KMS-11 (cell line): ENCODE measurements at regions not wholly inside any gene's neighbourhood (a gene's known extent, or its start where the extent isn't known, plus 50 kb on each side); places are given as distances from the start of the nearest gene placed in this dataset.
"Not testable (repeated sequence)": the region's sequence is repeated elsewhere in the genome, so short reads cannot be mapped to it uniquely, and the experiment has no call there.

Source experiments
- H2AFZ ChIP-seq: fragments of 200-600 bp; sonication (generic); 2 replicates; pipeline ENCODE4 v1.6.1; 2016; ENCODE audit warnings: antibody characterized with exemption, mixed run types, low read depth
- H3K27ac ChIP-seq: fragments of 200-600 bp; sonication (generic); 2 replicates; pipeline ENCODE4 v1.6.1; 2016; ENCODE audit warnings: mild to moderate bottlenecking, mixed run types
- H3K27me3 ChIP-seq: fragments of 200-600 bp; sonication (generic); 2 replicates; pipeline ENCODE4 v1.6.1; 2017; ENCODE audit warnings: mild to moderate bottlenecking, low read depth, mixed run types, moderate library complexity; ENCODE audit not compliant: insufficient read depth
- H3K36me3 ChIP-seq: fragments of 200-600 bp; sonication (generic); 2 replicates; pipeline ENCODE4 v1.6.1; 2017; ENCODE audit warnings: mild to moderate bottlenecking, mixed run types; ENCODE audit not compliant: insufficient read depth
- H3K4me1 ChIP-seq: fragments of 200-600 bp; sonication (generic); 2 replicates; pipeline ENCODE4 v1.6.1; 2016; ENCODE audit warnings: mild to moderate bottlenecking, low read depth, mixed run types; ENCODE audit not compliant: poor library complexity, severe bottlenecking
- H3K4me2 ChIP-seq: fragments of 200-600 bp; sonication (generic); 2 replicates; pipeline ENCODE4 v1.7.0; 2016; ENCODE audit warnings: mild to moderate bottlenecking, mixed run types
- H3K4me3 ChIP-seq: fragments of 200-600 bp; sonication (generic); IDR thresholded peaks from 2 replicates; pipeline ENCODE4 v1.6.1; 2017; ENCODE audit warnings: low read depth, low read length, mixed read lengths; ENCODE audit not compliant: insufficient read depth
- H3K79me2 ChIP-seq: fragments of 200-600 bp; sonication (generic); 2 replicates; pipeline ENCODE4 v1.6.1; 2016; ENCODE audit warnings: low read depth, mixed run types; ENCODE audit not compliant: insufficient read depth
- H3K9ac ChIP-seq: fragments of 200-600 bp; sonication (generic); 2 replicates; pipeline ENCODE4 v1.6.1; 2016; ENCODE audit warnings: mild to moderate bottlenecking, mixed run types
- H4K20me1 ChIP-seq: fragments of 200-600 bp; sonication (generic); 2 replicates; pipeline ENCODE4 v1.6.1; 2016; ENCODE audit warnings: mild to moderate bottlenecking, mixed run types; ENCODE audit not compliant: insufficient read depth
- CTCF ChIP-seq: fragments of 200-600 bp; sonication (generic); conservative IDR thresholded peaks from 2 replicates; pipeline ENCODE4 v1.6.1; 2017; ENCODE audit warnings: low read depth, mild to moderate bottlenecking, antibody characterized with exemption, low read length, moderate library complexity, mixed read lengths

- no peak for TF ChIP-seq CTCF
- no peaks in the 10 kb centered on the region for H4K20me1 ChIP-seq
- H3K27ac ChIP-seq: no peak overlapping the region
Measured at GRCh38 chr2:115999039-115999438, 1556.6 kb downstream of the DPP10 start.

GRCh38 chr2:116023026-116023425 is 1580.6 kb downstream of the DPP10 start:
- Histone ChIP-seq H3K4me2 (no peak overlapping the region), H3K36me3 (no peaks in the 10 kb centered on the region), H3K9ac (no peak overlapping the region), H3K4me3 (no peak overlapping the region), H3K27ac (no peak overlapping the region), H3K4me1 (no peaks in the 10 kb centered on the region), H4K20me1 (no peaks in the 10 kb centered on the region), H2AFZ (no peak overlapping the region), H3K27me3 (no peaks in the 10 kb centered on the region), H3K79me2 (no peaks in the 10 kb centered on the region)
- no peak for TF ChIP-seq CTCF

More at GRCh38 chr2:115999039-115999438, 1556.6 kb downstream of the DPP10 start:
- no peaks in the 10 kb centered on the region for H3K4me1 ChIP-seq
- no peaks in the 10 kb centered on the region for H3K27me3 ChIP-seq
- H3K36me3 ChIP-seq: no peaks in the 10 kb centered on the region
- H3K4me2 ChIP-seq: no peak overlapping the region
- no peak overlapping the region for H3K9ac ChIP-seq
- no peak overlapping the region for H3K4me3 ChIP-seq
- no peaks in the 10 kb centered on the region for H3K79me2 ChIP-seq
- H2AFZ ChIP-seq: no peak overlapping the region

GRCh38 chr2:116038758-116039157 is 1596.3 kb downstream of the DPP10 start:
- H3K4me1 ChIP-seq, H3K79me2 ChIP-seq, H3K9ac ChIP-seq, H3K4me3 ChIP-seq, H3K4me2 ChIP-seq, H2AFZ ChIP-seq, H3K27me3 ChIP-seq, H3K27ac ChIP-seq, H3K36me3 ChIP-seq, H4K20me1 ChIP-seq: not testable (repeated sequence)

- Histone ChIP-seq H2AFZ (no peak overlapping the region), H3K4me1 (no peaks in the 10 kb centered on the region), H3K27ac (no peak overlapping the region), H3K79me2 (no peaks in the 10 kb centered on the region), H3K9ac (no peak overlapping the region), H4K20me1 (no peaks in the 10 kb centered on the region), H3K36me3 (no peaks in the 10 kb centered on the region), H3K4me2 (no peak overlapping the region), H3K4me3 (no peak overlapping the region), H3K27me3 (no peaks in the 10 kb centered on the region)
- TF ChIP-seq CTCF: no peak
Measured at GRCh38 chr2:116042530-116042929, 1600.1 kb downstream of the DPP10 start.

GRCh38 chr2:116057538-116057937 is 1615.1 kb downstream of the DPP10 start:
- Histone ChIP-seq H3K4me2 (no peak overlapping the region), H3K27ac (no peak overlapping the region), H3K79me2 (no peaks in the 10 kb centered on the region), H3K36me3 (no peaks in the 10 kb centered on the region), H2AFZ (no peak overlapping the region), H3K9ac (no peak overlapping the region), H3K27me3 (no peaks in the 10 kb centered on the region), H3K4me3 (no peak overlapping the region), H4K20me1 (no peaks in the 10 kb centered on the region), H3K4me1 (no peaks in the 10 kb centered on the region)
- no peak for TF ChIP-seq CTCF
